CD14-positive monocyte (primary cell): ENCODE measurements at regions not wholly inside any gene's neighbourhood (a gene's known extent, or its start where the extent isn't known, plus 50 kb on each side); places are given as distances from the start of the nearest gene placed in this dataset.

Experiments used
- DNase-seq, 3 donors: peaks; one replicate each; pipeline ENCODE4 v3.0.0-alpha.2; 2011 to 2022
- H2AFZ ChIP-seq: 2 replicates; pipeline ENCODE4 v1.6.0; 2012; ENCODE audit warnings: mild to moderate bottlenecking, low read depth, low read length, inconsistent platforms; ENCODE audit not compliant: insufficient read depth, poor library complexity, severe bottlenecking
- H3K27ac ChIP-seq, 2 donors: 1 replicate in 1 of 2; 2 replicates in 1 of 2; pipeline ENCODE4 v1.5.1; 2012 to 2013; ENCODE audit warnings: low read length in 2 of 2, control low read depth in 1 of 2, inconsistent platforms in 1 of 2, low read depth in 1 of 2, mild to moderate bottlenecking in 1 of 2
- H3K27me3 ChIP-seq, 2 donors: one replicate each; pipeline versions ENCODE4 v1.6.0 to v1.6.1; 2011 to 2013; ENCODE audit warnings: low read length in 2 of 2; ENCODE audit not compliant: control insufficient read depth in 2 of 2, insufficient read depth in 2 of 2
- H3K36me3 ChIP-seq, 2 donors: replicated peaks in 1 of 2; 1 replicate in 1 of 2; 2 replicates in 1 of 2; pipeline versions ENCODE4 v1.5.1 to v1.6.1; 2012 to 2013; ENCODE audit warnings: low read length in 2 of 2, control low read depth in 1 of 2, inconsistent platforms in 1 of 2, mild to moderate bottlenecking in 1 of 2; ENCODE audit not compliant: insufficient read depth in 2 of 2, control insufficient read depth in 1 of 2
- H3K4me1 ChIP-seq, 2 donors: 1 replicate in 1 of 2; 2 replicates in 1 of 2; pipeline versions ENCODE4 v1.5.1 to v1.6.1; 2012 to 2013; ENCODE audit warnings: low read length in 2 of 2, control low read depth in 1 of 2, inconsistent platforms in 1 of 2, mild to moderate bottlenecking in 1 of 2, moderate library complexity in 1 of 2; ENCODE audit not compliant: insufficient read depth in 2 of 2, control insufficient read depth in 1 of 2
- H3K4me2 ChIP-seq: replicated peaks from 2 replicates; pipeline ENCODE3; 2012; ENCODE audit warnings: low read length, moderate library complexity, mild to moderate bottlenecking; ENCODE audit not compliant: poor library complexity, severe bottlenecking; ENCODE audit errors: extremely low read depth
- H3K4me3 ChIP-seq, 3 experiments: fragments of 200-600 bp in 1 of 3; sonication (generic) in 1 of 3; replicated peaks in 1 of 3; 1 replicate in 2 of 3; 2 replicates in 1 of 3; pipeline ENCODE4 v1.5.1; 2011 to 2013; ENCODE audit warnings: low read length in 3 of 3, mild to moderate bottlenecking in 3 of 3, control low read depth in 2 of 3, low read depth in 2 of 3, inconsistent platforms in 1 of 3, moderate library complexity in 1 of 3
- H3K79me2 ChIP-seq: 2 replicates; pipeline ENCODE4 v1.6.0; 2012; ENCODE audit warnings: mild to moderate bottlenecking, control low read depth, inconsistent platforms, low read length, moderate library complexity; ENCODE audit not compliant: insufficient read depth
- H3K9ac ChIP-seq: 2 replicates; pipeline ENCODE4 v1.6.0; 2017; ENCODE audit warnings: low read length, mild to moderate bottlenecking; ENCODE audit not compliant: insufficient read depth, poor library complexity, severe bottlenecking
- H3K9me3 ChIP-seq, 2 donors: replicated peaks in 1 of 2; 1 replicate in 1 of 2; 2 replicates in 1 of 2; pipeline versions ENCODE4 v1.5.1 to v1.6.1; 2012 to 2013; ENCODE audit warnings: low read length in 2 of 2, control low read depth in 1 of 2; ENCODE audit not compliant: control insufficient read depth in 1 of 2, insufficient read depth in 1 of 2
- H4K20me1 ChIP-seq: 2 replicates; pipeline ENCODE4 v1.6.0; 2012; ENCODE audit warnings: mild to moderate bottlenecking, low read length, control low read depth, moderate library complexity; ENCODE audit not compliant: insufficient read depth
- H3K27ac Mint-ChIP-seq, 7 donors: one replicate each; pipeline ENCODE4 v1.8.0; 2020; ENCODE audit warnings: mild to moderate bottlenecking in 7 of 7, mixed read lengths in 7 of 7, moderate library complexity in 6 of 7, inconsistent platforms in 2 of 7
- H3K27me3 Mint-ChIP-seq, 3 donors: one replicate each; pipeline ENCODE4 v1.8.0; 2021 to 2022; ENCODE audit warnings: low read depth in 3 of 3, mild to moderate bottlenecking in 3 of 3, mixed read lengths in 3 of 3, moderate library complexity in 3 of 3, inconsistent platforms in 1 of 3
- H3K36me3 Mint-ChIP-seq, 2 donors: one replicate each; pipeline ENCODE4 v1.8.0; 2020; ENCODE audit warnings: mixed read lengths in 2 of 2, inconsistent platforms in 1 of 2, mild to moderate bottlenecking in 1 of 2
- H3K4me1 Mint-ChIP-seq: one replicate; pipeline ENCODE4 v1.8.0; 2020; ENCODE audit warnings: mild to moderate bottlenecking, mixed read lengths
- H3K4me3 Mint-ChIP-seq, 2 donors: one replicate each; pipeline ENCODE4 v1.8.0; 2020; ENCODE audit warnings: mild to moderate bottlenecking in 2 of 2, mixed read lengths in 2 of 2, moderate library complexity in 1 of 2
- H3K9me3 Mint-ChIP-seq, 7 donors: one replicate each; pipeline ENCODE4 v1.8.0; 2020 to 2022; ENCODE audit warnings: mixed read lengths in 7 of 7, mild to moderate bottlenecking in 6 of 7, moderate library complexity in 6 of 7, inconsistent platforms in 2 of 7
- CTCF ChIP-seq: fragments of 200-600 bp; IDR thresholded peaks from one replicate; pipeline ENCODE4 v1.8.0; 2022; ENCODE audit warnings: antibody characterized with exemption, mild to moderate bottlenecking
- WGBS: methylation state at CpG from one replicate; pipeline ENCODE4 v1.1.5; 2013; ENCODE audit warnings: missing lambda C conversion rate; ENCODE audit not compliant: insufficient coverage; 5-methylcytosine and 5-hydroxymethylcytosine counted together
- intact Hi-C, 2 donors: fragments of 100-400 bp; cut with micrococcal nuclease; formaldehyde crosslinking; loops; one replicate each; pipeline versions ENCODE4 v1.15.0 to v1.15.1; 2023

- H3K9me3 ChIP-seq = no peaks in the 10 kb centered on the region
- H3K27me3 ChIP-seq = no peaks in the 10 kb centered on the region
- intact Hi-C loops = no loop called here
- no peaks in the 10 kb centered on the region for H3K36me3 ChIP-seq
- no peak overlapping the region for H3K4me3 ChIP-seq
- H3K4me2 ChIP-seq = no peak overlapping the region
- WGBS = 73% methylated on average over 3 of the region's 3 CpGs
- no peak overlapping the region for H3K27ac ChIP-seq
- Mint-ChIP-seq H3K27ac (no peak overlapping the region), H3K4me1 (no peaks in the 10 kb centered on the region), H3K4me3 (no peak overlapping the region), H3K27me3 (no peaks in the 10 kb centered on the region), H3K36me3 (no peaks in the 10 kb centered on the region), H3K9me3 (peaks cover 0 to 3% (median 1%) of the 10 kb centered on the region in 7 donors)
- no peak for DNase-seq
- H3K9ac ChIP-seq = no peak overlapping the region
- H2AFZ ChIP-seq = no peak overlapping the region
- no peaks in the 10 kb centered on the region for H4K20me1 ChIP-seq
- H3K79me2 ChIP-seq = no peaks in the 10 kb centered on the region
- no peak for TF ChIP-seq CTCF
- H3K4me1 ChIP-seq = no peaks in the 10 kb centered on the region
Observed at GRCh38 chr2:6556755-6557154, 309.0 kb downstream of the CMPK2 start.

DNA sequence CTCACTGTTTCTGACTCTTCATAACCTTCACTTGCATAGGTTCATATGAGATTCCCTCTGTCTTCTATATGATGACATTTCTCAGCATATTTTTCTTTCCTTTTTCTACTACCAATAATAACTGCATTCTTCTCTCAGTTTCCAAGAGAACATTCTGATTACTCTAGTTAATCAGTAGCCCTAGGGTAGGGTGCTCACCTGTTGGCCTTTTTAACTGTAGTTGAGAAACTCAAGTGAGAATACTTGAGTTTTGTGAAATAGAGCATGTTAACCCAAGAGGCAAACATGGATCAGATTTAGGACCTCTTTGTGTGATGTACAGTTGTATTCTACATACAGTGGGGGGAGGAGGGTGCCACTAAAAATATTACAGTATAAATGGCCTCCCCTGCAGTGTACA, 308.0 kb downstream of the CMPK2 start:
- Histone ChIP-seq H3K4me2 (no peak overlapping the region), H3K9me3 (no peaks in the 10 kb centered on the region), H2AFZ (no peak overlapping the region), H3K27me3 (no peaks in the 10 kb centered on the region), H4K20me1 (no peaks in the 10 kb centered on the region), H3K4me1 (no peaks in the 10 kb centered on the region), H3K4me3 (no peak overlapping the region), H3K79me2 (no peaks in the 10 kb centered on the region), H3K27ac (no peak overlapping the region), H3K9ac (no peak overlapping the region), H3K36me3 (no peaks in the 10 kb centered on the region)
- Mint-ChIP-seq H3K9me3 (peaks cover 0 to 2% (median 0%) of the 10 kb centered on the region in 7 donors), H3K4me1 (no peaks in the 10 kb centered on the region), H3K27me3 (no peaks in the 10 kb centered on the region), H3K27ac (no peak overlapping the region), H3K36me3 (no peaks in the 10 kb centered on the region), H3K4me3 (no peak overlapping the region)
- TF ChIP-seq CTCF = no peak
- intact Hi-C loops = no loop called here
- no peak for DNase-seq
